Endothelial cell of umbilical vein (primary cell): ENCODE measurements at regions not wholly inside any gene's neighbourhood (a gene's known extent, or its start where the extent isn't known, plus 50 kb on each side); places are given as distances from the start of the nearest gene placed in this dataset.

Experiments
- BruUV-seq: library from RNA; stranded (reverse); fragments of 400-500 nt; replicated peaks from 2 replicates; lab custom pipeline; 2021; lab: Mats Ljungman, UMichigan
- CTCF ChIA-PET: fragments of 300-600, 350-600 bp; sonication (Branson Sonifier 250); formaldehyde crosslinking; loops from one replicate; lab custom pipeline; 2021; ENCODE audit warnings: antibody characterized with exemption, inconsistent platforms; lab: Charles Lee
- POLR2A ChIA-PET: fragments of 300-600, 350-600 bp; sonication (Branson Sonifier 250); formaldehyde crosslinking; loops from one replicate; lab custom pipeline; 2021; ENCODE audit warnings: antibody characterized with exemption, inconsistent platforms; lab: Charles Lee
- DNase-seq: peaks from one replicate; pipeline ENCODE4 v3.0.0-alpha.2; 2011; ENCODE audit warnings: low read depth, low spot score
- FAIRE-seq: peaks from 2 replicates; lab custom pipeline; 2011; peaks lifted over from hg19 to GRCh38; lab: Jason Lieb, UNC
- H2AFZ ChIP-seq: 2 replicates; pipeline ENCODE4 v1.6.0; 2012; ENCODE audit warnings: low read depth, low read length, control low read depth, inconsistent platforms
- H3K27ac ChIP-seq: 2 replicates; pipeline ENCODE4 v1.5.1; 2011; ENCODE audit warnings: low read depth, mild to moderate bottlenecking, control low read depth, low read length, moderate library complexity; ENCODE audit not compliant: insufficient read depth
- H3K27me3 ChIP-seq, 2 experiments: 2 replicates each; pipeline versions ENCODE4 v1.6.0 to v1.6.1; 2011; ENCODE audit warnings: low read length in 2 of 2, mixed read lengths in 1 of 2; ENCODE audit not compliant: control insufficient read depth in 2 of 2, insufficient read depth in 2 of 2
- H3K36me3 ChIP-seq, 2 experiments: 2 replicates in 1 of 2; 3 replicates in 1 of 2; pipeline ENCODE4 v1.5.1; 2011; ENCODE audit warnings: low read length in 2 of 2, mild to moderate bottlenecking in 1 of 2, moderate library complexity in 1 of 2; ENCODE audit not compliant: control insufficient read depth in 2 of 2, insufficient read depth in 2 of 2; ENCODE audit errors: extremely low read depth in 1 of 2
- H3K4me1 ChIP-seq: 3 replicates; pipeline ENCODE4 v1.5.1; 2011; ENCODE audit warnings: mild to moderate bottlenecking, low read length; ENCODE audit not compliant: control insufficient read depth, insufficient read depth; ENCODE audit errors: extremely low read depth
- H3K4me2 ChIP-seq: 2 replicates; pipeline ENCODE4 v1.6.1; 2011; ENCODE audit warnings: low read length, control low read depth, mixed read lengths; ENCODE audit not compliant: insufficient read depth
- H3K4me3 ChIP-seq, 3 experiments: fragments of 200-600 bp in 1 of 3; sonication (generic), shearing (Covaris generic) in 1 of 3; replicated peaks in 1 of 3; 2 replicates each; pipeline ENCODE4 v1.5.1; 2011 to 2016; ENCODE audit warnings: control low read depth in 3 of 3, low read length in 3 of 3, mild to moderate bottlenecking in 2 of 3, inconsistent platforms in 1 of 3, low read depth in 1 of 3, moderate library complexity in 1 of 3; ENCODE audit not compliant: insufficient read depth in 1 of 3
- H3K79me2 ChIP-seq: 2 replicates; pipeline ENCODE4 v1.6.0; 2012; ENCODE audit warnings: low read length, inconsistent platforms; ENCODE audit not compliant: control insufficient read depth, insufficient read depth
- H3K9ac ChIP-seq: replicated peaks from 2 replicates; pipeline ENCODE3; 2011; ENCODE audit warnings: low read length, control low read depth; ENCODE audit not compliant: insufficient read depth; ENCODE audit errors: extremely low read depth
- H3K9me1 ChIP-seq: replicated peaks from 3 replicates; pipeline ENCODE4 v1.6.0; 2011; ENCODE audit warnings: mild to moderate bottlenecking, low read length; ENCODE audit not compliant: control insufficient read depth, insufficient read depth; ENCODE audit errors: extremely low read depth
- H3K9me3 ChIP-seq: replicated peaks from 2 replicates; pipeline ENCODE4 v1.5.1; 2012; ENCODE audit warnings: low read length, inconsistent platforms; ENCODE audit not compliant: control insufficient read depth, insufficient read depth
- H4K20me1 ChIP-seq: replicated peaks from 2 replicates; pipeline ENCODE3; 2011; ENCODE audit warnings: mild to moderate bottlenecking, low read length; ENCODE audit not compliant: control insufficient read depth, insufficient read depth; ENCODE audit errors: extremely low read depth
- EZH2 ChIP-seq: IDR thresholded peaks from 2 replicates; pipeline ENCODE4 v1.6.1; 2012; ENCODE audit warnings: borderline replicate concordance, low read depth, mild to moderate bottlenecking, moderate library complexity, low read length, inconsistent platforms; ENCODE audit not compliant: severe bottlenecking
- FOS ChIP-seq: IDR thresholded peaks from 2 replicates; pipeline ENCODE4 v1.6.1; 2011; ENCODE audit warnings: mild to moderate bottlenecking, low read length, moderate library complexity, borderline replicate concordance; ENCODE audit not compliant: insufficient read depth
- GATA2 ChIP-seq: IDR thresholded peaks from 2 replicates; pipeline ENCODE4 v1.7.0; 2011; ENCODE audit warnings: low read depth, mild to moderate bottlenecking, moderate library complexity, mixed read lengths, low read length; ENCODE audit not compliant: insufficient read length, insufficient read depth
- JUN ChIP-seq: IDR thresholded peaks from 2 replicates; pipeline ENCODE4 v1.6.1; 2011; ENCODE audit warnings: borderline replicate concordance, low read depth; ENCODE audit not compliant: insufficient read length, insufficient read depth
- MYC ChIP-seq: IDR thresholded peaks from one replicate; pipeline ENCODE4 v1.6.1; 2011; ENCODE audit warnings: mild to moderate bottlenecking, low read depth, low read length
- POLR2A ChIP-seq: IDR thresholded peaks from 2 replicates; pipeline ENCODE4 v1.6.1; 2012; ENCODE audit warnings: low read depth, mild to moderate bottlenecking, control low read depth, low read length
- POLR2AphosphoS5 ChIP-seq: IDR thresholded peaks from 2 replicates; pipeline ENCODE4 v1.6.1; 2012; ENCODE audit warnings: low read depth, mild to moderate bottlenecking, control low read depth, low read length, moderate library complexity; ENCODE audit not compliant: insufficient read depth
- dilution Hi-C: fragments of 300-500 bp; cut with MboI; formaldehyde crosslinking; loops from one replicate; pipeline ENCODE4 v1.15.0; 2019; ENCODE audit warnings: low sequenced_read_pairs; ENCODE audit not compliant: extremely low pct_ligation_motif_present
- intact Hi-C: fragments of 100-400 bp; cut with micrococcal nuclease; formaldehyde crosslinking; loops from one replicate; pipeline ENCODE4 v1.10.0; 2022
- TF ChIP-seq, protein P1 (sequence below): IDR thresholded peaks from 2 replicates; pipeline ENCODE4 v1.6.1; 2011; ENCODE audit not compliant: insufficient read depth, insufficient read length
- TF ChIP-seq, protein P2 (sequence below), 2 donors: IDR thresholded peaks; 1 replicate in 1 of 2; 2 replicates in 1 of 2; pipeline ENCODE4 v1.5.1; 2011; ENCODE audit warnings: low read length in 2 of 2, mild to moderate bottlenecking in 2 of 2, moderate library complexity in 2 of 2, control low read depth in 1 of 2, inconsistent platforms in 1 of 2, low read depth in 1 of 2; ENCODE audit not compliant: insufficient read depth in 1 of 2; ENCODE audit errors: extremely low read depth in 1 of 2

DNA sequence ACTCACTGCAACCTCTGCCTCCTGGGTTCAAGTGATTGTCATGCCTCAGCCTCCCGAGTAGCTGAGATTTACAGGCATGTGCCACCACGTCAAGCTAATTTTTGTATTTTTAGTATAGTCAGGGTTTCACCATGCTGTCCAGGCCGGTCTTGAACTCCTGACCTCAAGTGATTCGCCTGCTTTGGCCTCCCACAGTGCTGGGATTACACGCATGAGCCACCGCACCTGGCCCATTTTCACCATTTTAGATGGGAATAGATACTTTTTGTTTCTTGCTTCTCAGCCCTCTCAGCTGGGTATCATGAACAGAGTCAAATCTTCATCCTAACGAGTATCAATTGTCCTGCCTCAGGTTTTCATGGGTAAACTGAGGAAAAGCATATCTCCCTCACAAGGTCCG, 235.0 kb downstream of the CDC5L start:
- dilution Hi-C loops = no loop called here
- no TSS peak for BruUV-seq
- no peak for FAIRE-seq

DNA sequence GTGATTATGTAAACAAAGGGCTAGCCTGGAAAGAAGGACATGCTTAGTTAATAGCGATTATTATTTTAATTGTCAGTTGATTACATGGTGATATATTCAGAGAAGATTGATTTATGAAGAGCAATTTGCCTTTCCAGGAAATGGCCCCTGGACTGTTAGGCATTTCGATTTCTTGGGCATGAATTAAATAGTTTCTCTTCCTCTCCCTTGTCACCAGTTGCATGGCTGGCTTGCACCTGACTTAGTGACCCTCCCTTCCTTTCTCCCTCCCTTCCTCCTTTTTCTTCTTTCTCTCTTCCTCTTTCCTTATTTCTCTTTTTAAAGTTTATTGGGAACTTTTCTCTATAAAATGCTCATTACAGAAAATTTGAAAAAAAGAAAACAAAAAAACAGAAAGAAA, 235.4 kb downstream of the CDC5L start:
- Histone ChIP-seq H3K27ac (no peak overlapping the region), H3K9me3 (no peaks in the 10 kb centered on the region), H2AFZ (no peak overlapping the region), H3K4me1 (no peaks in the 10 kb centered on the region), H3K9ac (no peak overlapping the region), H3K4me3 (no peak overlapping the region), H3K36me3 (no peaks in the 10 kb centered on the region), H3K9me1 (no peaks in the 10 kb centered on the region), H3K4me2 (no peak overlapping the region), H4K20me1 (no peaks in the 10 kb centered on the region), H3K27me3 (no peaks in the 10 kb centered on the region), H3K79me2 (no peaks in the 10 kb centered on the region)
- POLR2A ChIA-PET = no interaction called here
- FAIRE-seq (no peak), DNase-seq (no peak)
- TF ChIP-seq MYC = no peak
- TF ChIP-seq EZH2 = no peak
- TF ChIP-seq, protein P1, sequence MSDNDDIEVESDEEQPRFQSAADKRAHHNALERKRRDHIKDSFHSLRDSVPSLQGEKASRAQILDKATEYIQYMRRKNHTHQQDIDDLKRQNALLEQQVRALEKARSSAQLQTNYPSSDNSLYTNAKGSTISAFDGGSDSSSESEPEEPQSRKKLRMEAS = no peak
- no peak for TF ChIP-seq FOS
- TF ChIP-seq POLR2AphosphoS5 = no peak
- TF ChIP-seq GATA2 = no peak
- TF ChIP-seq JUN = no peak
- TF ChIP-seq, protein P2, sequence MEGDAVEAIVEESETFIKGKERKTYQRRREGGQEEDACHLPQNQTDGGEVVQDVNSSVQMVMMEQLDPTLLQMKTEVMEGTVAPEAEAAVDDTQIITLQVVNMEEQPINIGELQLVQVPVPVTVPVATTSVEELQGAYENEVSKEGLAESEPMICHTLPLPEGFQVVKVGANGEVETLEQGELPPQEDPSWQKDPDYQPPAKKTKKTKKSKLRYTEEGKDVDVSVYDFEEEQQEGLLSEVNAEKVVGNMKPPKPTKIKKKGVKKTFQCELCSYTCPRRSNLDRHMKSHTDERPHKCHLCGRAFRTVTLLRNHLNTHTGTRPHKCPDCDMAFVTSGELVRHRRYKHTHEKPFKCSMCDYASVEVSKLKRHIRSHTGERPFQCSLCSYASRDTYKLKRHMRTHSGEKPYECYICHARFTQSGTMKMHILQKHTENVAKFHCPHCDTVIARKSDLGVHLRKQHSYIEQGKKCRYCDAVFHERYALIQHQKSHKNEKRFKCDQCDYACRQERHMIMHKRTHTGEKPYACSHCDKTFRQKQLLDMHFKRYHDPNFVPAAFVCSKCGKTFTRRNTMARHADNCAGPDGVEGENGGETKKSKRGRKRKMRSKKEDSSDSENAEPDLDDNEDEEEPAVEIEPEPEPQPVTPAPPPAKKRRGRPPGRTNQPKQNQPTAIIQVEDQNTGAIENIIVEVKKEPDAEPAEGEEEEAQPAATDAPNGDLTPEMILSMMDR (IDR thresholded peaks at IDR 0.05; ENCODE audit: extremely low read depth in 1 of 2, insufficient read depth in 1 of 2, low read depth in 1 of 2, low read length in 2 of 2) = no peak
- TF ChIP-seq POLR2A = no peak
- dilution Hi-C loops (no loop called here), intact Hi-C loops (no loop called here)
- CTCF ChIA-PET = interaction anchor here (0.7 kb wide), 1 partner anchor 8 kb away, joined by 3 read pairs; no protein-coding TSS in a partner anchor
- BruUV-seq = no TSS peak

More for the DNA sequence above, 235.0 kb downstream of the CDC5L start:
- no peak overlapping the region for H2AFZ ChIP-seq
- H3K9me3 ChIP-seq = no peaks in the 10 kb centered on the region
- no peaks in the 10 kb centered on the region for H3K9me1 ChIP-seq
- H3K4me1 ChIP-seq = no peaks in the 10 kb centered on the region
- H3K9ac ChIP-seq = no peak overlapping the region
- DNase-seq = no peak
- no peak for TF ChIP-seq POLR2A
- TF ChIP-seq, protein P2 (IDR thresholded peaks at IDR 0.05; ENCODE audit: extremely low read depth in 1 of 2, insufficient read depth in 1 of 2, low read depth in 1 of 2, low read length in 2 of 2) = no peak
- H3K27me3 ChIP-seq = no peaks in the 10 kb centered on the region
- ChIA-PET POLR2A (no interaction called here), CTCF (interaction anchor here (0.7 to 0.8 kb wide), 2 partner anchors 8 to 147 kb away, joined by 3 read pairs; no protein-coding TSS in a partner anchor)
- no peak overlapping the region for H3K4me3 ChIP-seq
- intact Hi-C loops = no loop called here
- H3K36me3 ChIP-seq = no peaks in the 10 kb centered on the region
- no peaks in the 10 kb centered on the region for H3K79me2 ChIP-seq
- H3K4me2 ChIP-seq = no peak overlapping the region
- H4K20me1 ChIP-seq = no peaks in the 10 kb centered on the region
- H3K27ac ChIP-seq = no peak overlapping the region
